Thoracic aorta (tissue), 2 donors: ENCODE measurements at regions not wholly inside any gene's neighbourhood (a gene's known extent, or its start where the extent isn't known, plus 50 kb on each side); places are given as distances from the start of the nearest gene placed in this dataset.

ENCODE experiments used
- ATAC-seq: fragments of 150-250 bp; one replicate; pipeline ENCODE4 v1.8.0; 2017; ENCODE audit warnings: low read depth; ENCODE audit not compliant: insufficient number of reproducible peaks, low FRiP score
- DNase-seq: peaks from one replicate; pipeline ENCODE4 v3.0.0-alpha.2; 2020; ENCODE audit warnings: low spot score
- H3K27ac ChIP-seq, 2 donors: fragments of 200-600 bp; sonication (generic); 1 replicate in 1 of 2; 2 replicates in 1 of 2; pipeline ENCODE4 v1.5.1; 2016; ENCODE audit warnings: mild to moderate bottlenecking in 2 of 2, moderate library complexity in 2 of 2
- H3K27me3 ChIP-seq: fragments of 200-600 bp; sonication (generic); replicated peaks from 2 replicates; pipeline ENCODE4 v1.6.0; 2016; ENCODE audit warnings: mild to moderate bottlenecking; ENCODE audit not compliant: insufficient read depth
- H3K36me3 ChIP-seq: fragments of 200-600 bp; sonication (generic); one replicate; pipeline ENCODE4 v1.5.1; 2016
- H3K4me1 ChIP-seq, 2 donors: fragments of 200-600 bp; sonication (generic); 1 replicate in 1 of 2; 2 replicates in 1 of 2; pipeline versions ENCODE4 v1.5.1 to v1.6.0; 2016; ENCODE audit warnings: low read depth in 2 of 2, mild to moderate bottlenecking in 1 of 2; ENCODE audit not compliant: control insufficient read depth in 1 of 2
- H3K4me3 ChIP-seq: fragments of 200-600 bp; sonication (generic); 2 replicates; pipeline ENCODE4 v1.5.1; 2016; ENCODE audit warnings: mild to moderate bottlenecking
- H3K9me3 ChIP-seq: fragments of 200-600 bp; sonication (generic); 2 replicates; pipeline ENCODE4 v1.5.1; 2016
- CTCF ChIP-seq: fragments of 200-600 bp; sonication (generic); IDR thresholded peaks from one replicate; pipeline ENCODE4 v1.5.1; 2019; ENCODE audit warnings: antibody characterized with exemption

DNA sequence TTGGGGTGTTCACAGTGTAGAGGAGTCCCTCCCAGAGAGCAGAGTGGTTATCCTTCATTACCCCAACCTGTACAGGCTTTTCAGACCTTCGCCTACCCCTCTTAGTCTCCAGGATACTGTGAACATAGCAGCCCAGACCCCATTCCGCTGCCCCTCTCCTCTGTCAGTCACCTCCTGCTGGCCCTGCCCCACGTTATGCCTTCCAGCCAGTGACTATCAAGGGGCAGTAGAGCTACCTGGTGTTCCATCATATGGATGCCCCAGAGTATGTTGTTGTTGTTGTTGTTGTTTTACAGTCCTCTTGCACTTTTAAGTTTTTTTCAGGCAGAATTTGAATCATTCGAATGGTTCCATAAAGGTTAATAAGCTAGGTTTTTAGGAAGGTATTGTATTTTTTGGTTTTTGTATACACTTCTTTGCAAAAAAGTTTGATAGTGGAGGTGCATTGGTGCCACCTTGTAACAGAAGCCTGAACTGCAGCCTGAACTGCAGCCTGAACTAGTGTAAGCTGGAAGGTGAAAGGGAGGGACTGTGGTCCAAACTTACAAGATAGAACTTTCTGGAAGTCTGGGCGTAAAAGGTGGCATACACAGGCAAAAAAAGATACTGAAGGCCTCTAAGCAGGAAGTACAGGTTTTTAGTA is 101.4 kb upstream of the RAB40AL start:
- Histone ChIP-seq H3K27me3 (no peaks in the 10 kb centered on the region), H3K4me3 (no peak overlapping the region), H3K9me3 (no peaks in the 10 kb centered on the region), H3K27ac (no peak overlapping the region), H3K4me1 (no peaks in the 10 kb centered on the region), H3K36me3 (no peaks in the 10 kb centered on the region)
- no peak for TF ChIP-seq CTCF
- DNase-seq, result no peak
- ATAC-seq, result no peak

- TF ChIP-seq CTCF, result no peak
- Histone ChIP-seq H3K4me3 (no peak overlapping the region), H3K9me3 (no peaks in the 10 kb centered on the region), H3K27ac (no peak overlapping the region), H3K27me3 (no peaks in the 10 kb centered on the region), H3K36me3 (no peaks in the 10 kb centered on the region), H3K4me1 (no peaks in the 10 kb centered on the region)
- ATAC-seq (no peak), DNase-seq (no peak)
Observed at GRCh38 chrX:102837847-102838246, 99.2 kb upstream of the RAB40AL start.

DNA sequence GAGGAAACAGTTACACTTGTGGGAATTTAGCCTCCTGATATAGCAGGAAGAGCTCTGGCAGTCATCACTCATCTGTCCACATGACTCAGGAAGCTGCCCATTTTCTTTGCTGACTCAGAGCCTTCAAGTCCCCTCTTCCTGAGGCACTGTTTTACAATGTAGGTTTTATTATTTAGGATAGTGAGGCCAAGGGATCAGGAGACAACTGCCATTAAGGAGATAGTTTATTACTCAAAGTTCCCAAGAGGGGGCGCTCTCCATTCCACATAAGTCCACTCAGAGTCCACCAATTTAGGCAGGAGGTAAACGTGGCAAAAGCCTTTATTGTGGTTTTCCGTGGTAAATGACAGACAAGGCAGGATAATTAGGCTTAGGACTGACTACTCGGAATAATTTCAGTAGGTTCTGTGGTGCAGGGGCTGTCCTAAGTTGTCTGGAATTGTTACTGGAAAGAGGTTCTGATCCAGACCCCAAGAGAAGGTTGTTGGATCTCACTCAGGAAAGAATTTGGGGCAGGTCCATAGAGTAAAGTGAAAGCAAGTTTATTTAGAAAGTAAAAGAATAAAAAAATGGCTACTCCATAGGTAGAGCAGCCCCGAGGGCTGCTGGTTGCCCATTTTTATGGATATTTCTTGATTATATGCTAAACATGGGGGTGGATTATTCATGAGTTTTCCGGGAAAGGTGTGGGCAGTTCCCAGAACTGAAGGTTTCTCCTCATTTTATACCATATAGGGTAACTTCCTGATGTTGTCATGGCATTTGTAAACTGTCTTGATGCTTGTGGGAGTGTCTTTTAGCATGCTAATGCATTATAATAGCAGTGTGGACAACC is 96.0 kb upstream of the RAB40AL start:
- TF ChIP-seq CTCF, result no peak
- no peak for ATAC-seq
- no peak for DNase-seq

DNA sequence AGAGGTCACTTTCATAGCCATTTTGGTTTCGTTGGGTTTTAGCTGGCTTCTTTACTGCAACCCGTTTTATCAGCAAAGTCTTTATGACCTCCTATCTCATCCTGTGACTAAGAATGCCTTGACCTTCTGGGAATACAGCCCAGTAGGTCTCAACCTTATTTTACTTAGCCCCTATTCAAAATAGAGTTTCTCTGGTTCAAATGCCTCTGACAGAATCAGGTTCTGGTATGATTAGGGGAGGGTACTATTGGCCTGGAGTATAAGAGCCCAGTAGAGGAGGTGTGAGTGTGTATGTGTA is 95.4 kb upstream of the RAB40AL start:
- Histone ChIP-seq H3K27ac (no peak overlapping the region), H3K36me3 (no peaks in the 10 kb centered on the region), H3K4me1 (no peaks in the 10 kb centered on the region), H3K4me3 (no peak overlapping the region), H3K27me3 (no peaks in the 10 kb centered on the region), H3K9me3 (no peaks in the 10 kb centered on the region)
- ATAC-seq (no peak), DNase-seq (no peak)
- TF ChIP-seq CTCF, result no peak

More for the DNA sequence above, 96.0 kb upstream of the RAB40AL start:
- no peak overlapping the region for H3K27ac ChIP-seq
- H3K36me3 ChIP-seq, result no peaks in the 10 kb centered on the region
- H3K27me3 ChIP-seq, result no peaks in the 10 kb centered on the region
- H3K4me3 ChIP-seq, result no peak overlapping the region
- no peaks in the 10 kb centered on the region for H3K9me3 ChIP-seq
- no peaks in the 10 kb centered on the region for H3K4me1 ChIP-seq

DNA sequence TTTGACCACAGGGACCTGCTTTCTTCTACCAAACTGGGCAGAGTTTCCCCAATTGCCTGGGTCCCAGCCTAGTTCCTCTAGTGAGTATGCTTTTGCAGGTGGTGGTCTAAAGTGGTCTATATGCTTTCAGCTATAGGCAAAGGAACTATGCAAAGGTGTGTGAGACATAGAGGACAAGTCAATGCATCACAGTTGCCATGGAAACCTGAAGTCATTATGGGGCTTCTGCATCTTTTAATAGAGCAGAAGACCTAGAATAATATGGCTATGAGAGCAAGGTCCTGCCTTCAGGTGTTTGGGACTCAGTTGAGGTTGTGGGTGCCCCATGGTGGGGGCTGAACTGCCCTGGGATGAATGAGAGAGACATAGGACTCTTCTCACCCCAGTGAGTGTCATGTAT is 92.1 kb upstream of the RAB40AL start:
- TF ChIP-seq CTCF, result no peak
- Histone ChIP-seq H3K27ac (no peak overlapping the region), H3K27me3 (no peaks in the 10 kb centered on the region), H3K36me3 (no peaks in the 10 kb centered on the region), H3K4me3 (no peak overlapping the region), H3K9me3 (no peaks in the 10 kb centered on the region), H3K4me1 (no peaks in the 10 kb centered on the region)
- no peak for ATAC-seq
- no peak for DNase-seq
